Mammary epithelial cell (primary cell): ENCODE measurements at regions not wholly inside any gene's neighbourhood (a gene's known extent, or its start where the extent isn't known, plus 50 kb on each side); places are given as distances from the start of the nearest gene placed in this dataset.

Experiments
- EZH2 ChIP-seq: IDR thresholded peaks from 2 replicates; pipeline ENCODE4 v1.6.1; 2012; ENCODE audit warnings: low read length, inconsistent platforms, borderline replicate concordance
- TF ChIP-seq, protein P1 (sequence below), 2 donors: IDR thresholded peaks in 1 of 2; conservative IDR thresholded peaks in 1 of 2; 2 replicates each; pipeline ENCODE4 v1.5.1; 2011 to 2012; ENCODE audit warnings: inconsistent platforms in 2 of 2, low read length in 2 of 2, mild to moderate bottlenecking in 2 of 2, control low read depth in 1 of 2, low read depth in 1 of 2; ENCODE audit not compliant: insufficient read depth in 1 of 2; ENCODE audit errors: extremely low read depth in 1 of 2

DNA sequence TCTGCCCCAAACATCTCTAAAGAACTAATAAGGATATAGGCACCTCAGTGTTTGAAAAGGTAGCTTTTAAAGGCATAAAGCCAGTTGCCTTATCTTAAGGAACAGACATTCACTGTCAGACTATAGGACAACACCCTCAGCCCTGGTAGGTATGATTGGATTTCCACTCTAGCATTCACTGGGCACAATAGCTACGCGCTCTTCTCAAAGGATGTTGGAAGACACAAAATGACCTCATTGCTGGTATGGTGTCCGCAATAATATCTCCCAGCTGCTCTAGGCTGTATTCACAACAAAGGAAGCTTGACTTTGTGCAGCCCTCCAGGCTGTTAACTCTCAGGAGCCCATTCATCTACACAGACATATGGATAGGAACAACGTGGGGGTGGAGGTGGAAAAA lies 119.4 kb upstream of the CXADR start:
- TF ChIP-seq, protein P1, sequence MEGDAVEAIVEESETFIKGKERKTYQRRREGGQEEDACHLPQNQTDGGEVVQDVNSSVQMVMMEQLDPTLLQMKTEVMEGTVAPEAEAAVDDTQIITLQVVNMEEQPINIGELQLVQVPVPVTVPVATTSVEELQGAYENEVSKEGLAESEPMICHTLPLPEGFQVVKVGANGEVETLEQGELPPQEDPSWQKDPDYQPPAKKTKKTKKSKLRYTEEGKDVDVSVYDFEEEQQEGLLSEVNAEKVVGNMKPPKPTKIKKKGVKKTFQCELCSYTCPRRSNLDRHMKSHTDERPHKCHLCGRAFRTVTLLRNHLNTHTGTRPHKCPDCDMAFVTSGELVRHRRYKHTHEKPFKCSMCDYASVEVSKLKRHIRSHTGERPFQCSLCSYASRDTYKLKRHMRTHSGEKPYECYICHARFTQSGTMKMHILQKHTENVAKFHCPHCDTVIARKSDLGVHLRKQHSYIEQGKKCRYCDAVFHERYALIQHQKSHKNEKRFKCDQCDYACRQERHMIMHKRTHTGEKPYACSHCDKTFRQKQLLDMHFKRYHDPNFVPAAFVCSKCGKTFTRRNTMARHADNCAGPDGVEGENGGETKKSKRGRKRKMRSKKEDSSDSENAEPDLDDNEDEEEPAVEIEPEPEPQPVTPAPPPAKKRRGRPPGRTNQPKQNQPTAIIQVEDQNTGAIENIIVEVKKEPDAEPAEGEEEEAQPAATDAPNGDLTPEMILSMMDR (conservative IDR thresholded peaks at IDR 0.05 in 1 of 2, IDR thresholded peaks at IDR 0.05 in 1 of 2; ENCODE audit: extremely low read depth in 1 of 2, insufficient read depth in 1 of 2, low read depth in 1 of 2, low read length in 2 of 2) = no peak
- no peak for TF ChIP-seq EZH2
